Activated T-helper 17 cell treated with anti-CD3 and anti-CD28 coated beads, Interleukin-2, amount 50 U/mL, for 72 hours (primary cell): ENCODE measurements at regions not wholly inside any gene's neighbourhood (a gene's known extent, or its start where the extent isn't known, plus 50 kb on each side); places are given as distances from the start of the nearest gene placed in this dataset.

Experiments
- ATAC-seq: fragments of 150-1000 bp; cut with Tn5 transposase; replicated peaks from 2 replicates; pipeline ENCODE4 v1.10.0; 2021; ENCODE audit warnings: mild to moderate bottlenecking, moderate library complexity
- H3K27ac Mint-ChIP-seq: one replicate; pipeline ENCODE4 v1.8.0; 2022; ENCODE audit warnings: mixed read lengths
- H3K27me3 Mint-ChIP-seq: one replicate; pipeline ENCODE4 v1.8.0; 2022; ENCODE audit warnings: mixed read lengths
- H3K36me3 Mint-ChIP-seq: one replicate; pipeline ENCODE4 v1.8.0; 2022; ENCODE audit warnings: low read depth, mild to moderate bottlenecking, mixed read lengths
- H3K4me1 Mint-ChIP-seq: one replicate; pipeline ENCODE4 v1.8.0; 2022; ENCODE audit warnings: mixed read lengths
- H3K4me3 Mint-ChIP-seq: one replicate; pipeline ENCODE4 v1.8.0; 2022; ENCODE audit warnings: mild to moderate bottlenecking, mixed read lengths
- H3K9me3 Mint-ChIP-seq: one replicate; pipeline ENCODE4 v1.8.0; 2022; ENCODE audit warnings: mixed read lengths

DNA sequence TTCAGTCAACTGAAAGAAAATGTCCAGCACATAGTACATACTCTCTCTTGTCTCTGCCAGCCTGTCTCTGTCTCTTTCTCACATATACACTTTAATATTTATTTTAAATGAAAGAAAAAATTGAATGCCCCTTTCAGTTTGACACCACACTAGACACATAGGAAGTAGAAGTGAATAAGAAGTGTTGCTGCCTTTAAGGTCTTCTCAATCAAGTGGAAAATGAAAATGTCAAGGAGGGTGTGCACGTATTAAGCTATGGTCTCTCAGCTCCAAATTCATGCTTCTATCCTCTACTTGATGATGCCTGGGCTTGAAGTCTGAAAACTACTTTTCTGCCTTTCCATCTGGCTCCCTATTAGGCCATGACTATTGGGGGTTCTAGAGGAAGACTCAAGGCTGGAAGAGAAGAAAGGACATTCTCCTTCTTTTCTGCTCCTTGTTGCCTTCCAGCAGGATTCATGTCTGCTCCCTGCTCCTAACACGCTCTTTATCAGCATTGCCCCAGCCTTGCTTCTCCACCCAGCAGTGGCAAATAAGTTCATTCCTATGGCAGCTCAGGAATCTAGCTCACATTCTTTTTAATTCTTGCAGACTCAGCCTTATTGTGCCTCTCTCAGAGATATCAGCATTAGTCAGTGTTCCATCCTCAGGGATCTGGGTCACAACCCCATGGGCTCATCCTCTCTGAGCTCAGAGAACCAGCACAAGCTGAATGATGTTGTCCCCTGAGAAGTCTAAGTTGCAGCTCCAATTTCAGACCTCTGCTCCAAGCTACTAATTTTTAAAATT, 609.1 kb upstream of the GRM7 start:
- H3K36me3 Mint-ChIP-seq, result no peaks in the 10 kb centered on the region
- no peaks in the 10 kb centered on the region for H3K27me3 Mint-ChIP-seq
- H3K27ac Mint-ChIP-seq, result no peak overlapping the region
- no peak for ATAC-seq
- H3K4me3 Mint-ChIP-seq, result no peak overlapping the region
- H3K4me1 Mint-ChIP-seq, result no peaks in the 10 kb centered on the region
- peaks cover 16% of the 10 kb centered on the region for H3K9me3 Mint-ChIP-seq

GRCh38 chr3:6254490-6254889, 606.4 kb upstream of the GRM7 start:
- no peaks in the 10 kb centered on the region for H3K36me3 Mint-ChIP-seq
- H3K27ac Mint-ChIP-seq, result no peak overlapping the region
- no peaks in the 10 kb centered on the region for H3K4me1 Mint-ChIP-seq
- H3K4me3 Mint-ChIP-seq, result no peak overlapping the region
- ATAC-seq, result no peak
- peaks cover 16% of the 10 kb centered on the region for H3K9me3 Mint-ChIP-seq
- H3K27me3 Mint-ChIP-seq, result no peaks in the 10 kb centered on the region

GRCh38 chr3:6255229-6255628, 605.7 kb upstream of the GRM7 start:
- no peak for ATAC-seq
- no peak overlapping the region for H3K27ac Mint-ChIP-seq
- H3K4me3 Mint-ChIP-seq, result no peak overlapping the region
- no peaks in the 10 kb centered on the region for H3K4me1 Mint-ChIP-seq
- no peaks in the 10 kb centered on the region for H3K27me3 Mint-ChIP-seq
- peaks cover 16% of the 10 kb centered on the region for H3K9me3 Mint-ChIP-seq
- no peaks in the 10 kb centered on the region for H3K36me3 Mint-ChIP-seq

DNA sequence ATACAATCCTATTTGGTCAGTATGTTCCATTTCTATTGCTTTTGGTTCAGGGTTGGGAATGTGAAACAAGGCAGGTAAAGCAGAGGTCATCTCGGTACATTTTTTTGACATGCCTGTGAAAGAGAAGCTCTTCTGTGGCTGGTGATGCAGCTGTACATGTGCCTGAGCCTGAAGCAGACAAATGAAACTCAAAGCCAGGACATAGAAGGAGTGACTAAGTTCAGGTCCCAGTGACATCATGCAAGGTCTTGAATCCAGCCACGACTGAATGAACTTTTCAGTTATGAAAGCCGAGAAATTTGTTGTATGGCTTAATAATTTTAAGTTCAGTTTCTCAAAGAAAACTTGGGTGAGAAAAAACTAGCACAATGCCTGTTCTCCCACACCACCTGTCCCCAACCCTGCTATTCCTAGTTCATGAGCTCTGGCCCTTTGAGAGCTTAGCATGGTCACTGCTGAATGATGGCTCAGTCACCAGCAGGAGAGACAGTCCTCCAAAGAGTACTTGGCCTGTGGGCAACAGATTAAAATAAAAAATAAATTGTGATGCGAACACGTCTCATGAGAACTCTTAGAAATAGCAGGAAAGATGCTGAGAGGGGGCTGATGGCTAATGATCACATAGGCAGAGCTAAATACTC, 600.2 kb upstream of the GRM7 start:
- H3K27me3 Mint-ChIP-seq, result no peaks in the 10 kb centered on the region
- no peak for ATAC-seq

DNA sequence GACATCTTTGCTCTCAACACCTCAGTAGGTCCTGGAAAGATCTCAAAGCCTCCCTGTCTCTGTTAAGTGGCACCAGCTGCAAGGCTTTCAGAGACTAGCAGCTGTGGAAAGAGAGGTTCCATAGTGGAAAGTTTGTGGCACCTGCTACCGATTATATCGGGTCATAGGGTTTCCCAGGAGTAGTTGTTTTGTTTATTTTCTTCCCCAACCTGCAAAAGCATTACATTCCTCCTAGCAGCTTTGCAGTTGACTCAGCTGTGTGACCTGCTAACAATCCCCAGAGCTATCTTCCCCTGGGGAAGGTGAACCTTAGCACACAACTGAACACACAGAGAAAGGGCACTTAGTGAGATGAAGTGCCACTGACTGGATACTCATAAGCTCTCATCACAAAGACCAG, 598.9 kb upstream of the GRM7 start:
- H3K36me3 Mint-ChIP-seq, result no peaks in the 10 kb centered on the region
- no peaks in the 10 kb centered on the region for H3K4me1 Mint-ChIP-seq
- H3K27ac Mint-ChIP-seq, result no peak overlapping the region
- no peaks in the 10 kb centered on the region for H3K9me3 Mint-ChIP-seq
- H3K27me3 Mint-ChIP-seq, result no peaks in the 10 kb centered on the region
- no peak for ATAC-seq
- H3K4me3 Mint-ChIP-seq, result no peak overlapping the region

More for the DNA sequence above, 600.2 kb upstream of the GRM7 start:
- no peaks in the 10 kb centered on the region for H3K4me1 Mint-ChIP-seq
- H3K4me3 Mint-ChIP-seq, result no peak overlapping the region
- H3K27ac Mint-ChIP-seq, result no peak overlapping the region
- H3K36me3 Mint-ChIP-seq, result no peaks in the 10 kb centered on the region
- H3K9me3 Mint-ChIP-seq, result no peaks in the 10 kb centered on the region

DNA sequence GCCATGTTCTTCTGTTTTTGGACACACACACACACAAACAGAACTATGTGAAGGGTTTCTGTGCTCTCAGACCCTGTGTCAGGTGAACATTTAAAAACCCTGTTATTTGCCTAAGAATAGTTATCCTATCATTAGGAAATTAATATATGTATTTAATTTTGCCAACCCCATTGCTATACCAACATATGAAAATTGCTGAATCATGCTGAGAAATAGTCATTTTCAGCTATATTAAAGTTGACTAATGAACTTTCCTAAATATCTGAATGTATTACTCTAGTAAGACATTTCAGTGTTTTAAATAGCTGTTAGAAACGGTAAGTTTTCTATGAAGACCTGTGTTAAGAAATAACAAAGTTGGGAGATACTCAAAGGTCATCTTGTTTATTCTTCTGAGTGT, 596.9 kb upstream of the GRM7 start:
- H3K36me3 Mint-ChIP-seq, result no peaks in the 10 kb centered on the region
- no peak overlapping the region for H3K4me3 Mint-ChIP-seq
- no peaks in the 10 kb centered on the region for H3K9me3 Mint-ChIP-seq
- no peaks in the 10 kb centered on the region for H3K27me3 Mint-ChIP-seq
- no peak overlapping the region for H3K27ac Mint-ChIP-seq
- no peak for ATAC-seq
- no peaks in the 10 kb centered on the region for H3K4me1 Mint-ChIP-seq

DNA sequence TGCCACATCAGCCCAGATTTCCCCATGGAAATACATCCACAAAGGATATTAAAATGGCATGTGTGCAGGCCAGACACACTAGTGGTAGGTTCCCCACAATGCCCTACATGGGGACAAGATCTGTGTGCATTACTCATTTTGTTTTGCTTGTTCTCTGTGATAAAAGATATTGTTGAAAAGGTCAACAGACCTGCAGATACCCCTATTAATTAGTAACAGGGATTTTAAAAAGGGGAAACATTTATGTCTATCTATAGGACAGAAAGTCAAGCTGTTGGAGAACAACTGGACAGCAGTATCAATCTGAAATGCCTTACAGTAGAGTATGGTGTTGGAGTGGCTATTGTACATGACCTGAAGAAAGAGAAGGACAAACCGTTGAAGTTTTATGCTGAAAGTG, 596.0 kb upstream of the GRM7 start:
- no peak for ATAC-seq
- H3K27ac Mint-ChIP-seq, result no peak overlapping the region
- H3K27me3 Mint-ChIP-seq, result no peaks in the 10 kb centered on the region
- no peaks in the 10 kb centered on the region for H3K9me3 Mint-ChIP-seq
- H3K4me1 Mint-ChIP-seq, result no peaks in the 10 kb centered on the region
- H3K36me3 Mint-ChIP-seq, result no peaks in the 10 kb centered on the region
- H3K4me3 Mint-ChIP-seq, result no peak overlapping the region

GRCh38 chr3:6266135-6266534, 594.8 kb upstream of the GRM7 start:
- Mint-ChIP-seq H3K27ac (no peak overlapping the region), H3K4me3 (no peak overlapping the region), H3K27me3 (no peaks in the 10 kb centered on the region), H3K9me3 (no peaks in the 10 kb centered on the region), H3K4me1 (no peaks in the 10 kb centered on the region), H3K36me3 (no peaks in the 10 kb centered on the region)
- no peak for ATAC-seq

DNA sequence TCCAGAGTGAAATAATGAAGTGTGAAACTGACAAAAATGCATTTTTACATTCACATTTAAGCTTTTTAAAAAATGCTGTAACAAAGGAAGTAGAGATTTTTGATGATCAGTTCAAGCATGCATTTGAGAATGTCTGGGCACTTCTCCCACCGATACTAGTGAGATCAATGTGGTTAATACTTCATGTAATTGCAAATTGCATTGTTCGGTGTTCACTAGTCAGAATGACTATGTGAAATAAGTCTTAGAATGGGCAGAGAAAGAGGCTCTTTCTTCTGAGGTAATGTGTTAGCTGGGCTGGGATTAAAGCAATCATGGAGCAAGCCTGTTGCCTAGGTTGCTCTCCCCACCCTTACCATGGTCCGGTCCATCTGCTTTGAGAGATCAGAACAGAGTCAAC, 587.0 kb upstream of the GRM7 start:
- H3K36me3 Mint-ChIP-seq, result no peaks in the 10 kb centered on the region
- H3K4me3 Mint-ChIP-seq, result no peak overlapping the region
- ATAC-seq, result no peak
- no peak overlapping the region for H3K27ac Mint-ChIP-seq
- peaks cover 8% of the 10 kb centered on the region for H3K9me3 Mint-ChIP-seq
- no peaks in the 10 kb centered on the region for H3K4me1 Mint-ChIP-seq
- no peaks in the 10 kb centered on the region for H3K27me3 Mint-ChIP-seq

GRCh38 chr3:6281662-6282061, 579.3 kb upstream of the GRM7 start:
- Mint-ChIP-seq H3K4me1 (no peaks in the 10 kb centered on the region), H3K27ac (no peak overlapping the region), H3K4me3 (no peak overlapping the region), H3K9me3 (peaks cover 22% of the 10 kb centered on the region), H3K27me3 (no peaks in the 10 kb centered on the region), H3K36me3 (no peaks in the 10 kb centered on the region)
- no peak for ATAC-seq

DNA sequence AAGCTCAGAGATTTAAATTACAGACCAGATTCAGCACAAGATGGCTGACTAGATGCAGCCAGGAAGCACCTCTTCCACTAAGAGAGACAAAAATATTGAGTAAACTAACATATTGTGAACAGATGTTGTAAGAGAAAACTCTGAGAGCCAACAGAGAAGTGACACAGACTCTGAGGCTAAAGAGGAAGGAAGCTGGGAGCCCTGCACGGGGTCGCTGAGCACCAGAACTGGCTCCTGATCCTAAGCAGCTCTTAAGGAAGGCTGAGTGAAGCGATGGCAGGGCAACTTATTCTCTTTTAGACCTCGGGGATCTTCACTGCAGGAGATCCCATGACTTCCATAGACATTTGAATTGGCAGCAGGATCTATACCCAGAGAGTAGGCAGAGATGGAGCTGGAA, 578.0 kb upstream of the GRM7 start:
- H3K36me3 Mint-ChIP-seq, result no peaks in the 10 kb centered on the region
- H3K27ac Mint-ChIP-seq, result no peak overlapping the region
- H3K27me3 Mint-ChIP-seq, result no peaks in the 10 kb centered on the region
- H3K4me3 Mint-ChIP-seq, result no peak overlapping the region
- H3K9me3 Mint-ChIP-seq, result peaks cover 22% of the 10 kb centered on the region
- no peak for ATAC-seq
- H3K4me1 Mint-ChIP-seq, result no peaks in the 10 kb centered on the region

- no peaks in the 10 kb centered on the region for H3K4me1 Mint-ChIP-seq
- no peak overlapping the region for H3K4me3 Mint-ChIP-seq
- peaks cover 18% of the 10 kb centered on the region for H3K9me3 Mint-ChIP-seq
- H3K36me3 Mint-ChIP-seq, result no peaks in the 10 kb centered on the region
- no peaks in the 10 kb centered on the region for H3K27me3 Mint-ChIP-seq
- no peak for ATAC-seq
- no peak overlapping the region for H3K27ac Mint-ChIP-seq
Measured at GRCh38 chr3:6287088-6287875, 573.6 kb upstream of the GRM7 start.

DNA sequence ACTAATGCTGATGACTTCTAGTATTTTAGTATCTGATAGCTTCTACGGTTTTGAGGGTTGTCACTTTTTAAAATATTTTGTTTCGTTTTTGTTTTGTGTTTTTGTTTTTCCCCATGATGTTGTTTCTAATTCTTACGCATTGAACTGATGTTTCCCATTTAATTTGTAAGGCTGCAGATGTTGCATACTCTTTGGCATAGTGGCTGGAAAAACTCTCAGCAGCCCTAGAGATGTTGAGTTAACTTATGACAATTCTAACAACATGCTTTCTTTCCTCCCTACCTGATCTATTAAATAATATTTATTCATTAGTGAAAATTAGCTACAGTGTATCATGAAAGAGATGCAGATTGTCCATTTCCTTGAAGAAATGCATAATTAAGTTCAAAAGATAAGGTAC, 559.3 kb upstream of the GRM7 start:
- Mint-ChIP-seq H3K4me1 (no peaks in the 10 kb centered on the region), H3K27me3 (no peaks in the 10 kb centered on the region), H3K9me3 (peaks cover 28% of the 10 kb centered on the region), H3K36me3 (no peaks in the 10 kb centered on the region), H3K27ac (no peak overlapping the region), H3K4me3 (no peak overlapping the region)
- no peak for ATAC-seq

DNA sequence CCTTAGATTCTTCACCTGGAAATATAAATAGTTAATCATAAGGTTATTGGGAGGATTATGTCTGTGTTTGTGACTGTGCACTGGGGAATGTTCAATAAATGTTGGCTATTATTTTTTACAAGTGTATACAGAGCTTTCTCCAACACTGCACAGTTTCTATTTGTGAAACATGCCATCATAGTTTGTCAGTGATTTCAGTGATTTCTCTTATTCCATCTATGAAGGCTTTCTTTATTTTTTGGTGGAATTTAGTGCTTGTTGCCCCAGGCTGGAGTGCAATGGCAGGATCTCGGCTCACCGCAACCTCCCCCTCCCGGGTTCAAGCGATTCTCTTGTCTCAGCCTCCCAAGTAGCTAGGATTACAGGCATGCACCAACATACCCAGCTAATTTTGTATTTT, 545.0 kb upstream of the GRM7 start:
- H3K27ac Mint-ChIP-seq, result no peak overlapping the region
- no peaks in the 10 kb centered on the region for H3K4me1 Mint-ChIP-seq
- no peak overlapping the region for H3K4me3 Mint-ChIP-seq
- H3K9me3 Mint-ChIP-seq, result peaks cover 8% of the 10 kb centered on the region
- no peak for ATAC-seq
- H3K36me3 Mint-ChIP-seq, result no peaks in the 10 kb centered on the region
- H3K27me3 Mint-ChIP-seq, result no peaks in the 10 kb centered on the region

- no peaks in the 10 kb centered on the region for H3K4me1 Mint-ChIP-seq
- no peaks in the 10 kb centered on the region for H3K27me3 Mint-ChIP-seq
- ATAC-seq, result no peak
- H3K36me3 Mint-ChIP-seq, result no peaks in the 10 kb centered on the region
- H3K9me3 Mint-ChIP-seq, result peaks cover 7% of the 10 kb centered on the region
- H3K27ac Mint-ChIP-seq, result no peak overlapping the region
- H3K4me3 Mint-ChIP-seq, result no peak overlapping the region
Measured at GRCh38 chr3:6321999-6322398, 538.9 kb upstream of the GRM7 start.
